GM18508 (cell line): ENCODE measurements at regions not wholly inside any gene's neighbourhood (a gene's known extent, or its start where the extent isn't known, plus 50 kb on each side); places are given as distances from the start of the nearest gene placed in this dataset.
A peak's percentile ranks its signal among the peaks of the same experiment; 100 is the strongest.

Experiments used
- ATAC-seq: cut with Tn5 transposase; IDR thresholded peaks from one replicate; pipeline ENCODE4 v1.9.1; 2021; ENCODE audit warnings: moderate number of reproducible peaks; ENCODE audit not compliant: insufficient read depth, unreplicated experiment

- ATAC-seq, result no peak
These were observed 81.2 kb downstream of the VCPKMT start for GRCh38 chr14:50035214-50035613.

DNA sequence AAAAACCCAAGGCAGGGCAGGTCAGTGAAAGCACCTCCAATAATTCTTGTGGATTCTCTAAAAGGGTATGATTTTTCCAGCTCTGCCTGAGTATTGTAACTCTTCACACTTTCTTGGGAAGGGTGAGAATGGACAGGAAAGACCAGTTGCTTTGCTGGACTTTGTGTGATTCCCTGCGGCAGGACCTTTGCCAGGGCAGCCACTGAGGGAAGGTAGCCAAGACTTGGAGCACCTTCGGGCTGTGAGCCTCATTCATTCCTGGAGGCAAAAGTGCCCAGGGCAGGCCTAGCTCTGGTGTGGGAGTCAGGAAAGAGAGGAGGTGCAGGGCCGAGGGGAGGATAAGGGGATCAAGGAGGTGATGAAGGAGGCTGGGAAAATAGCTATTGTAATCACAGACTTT lies 80.2 kb downstream of the VCPKMT start:
- ATAC-seq, result no peak

DNA sequence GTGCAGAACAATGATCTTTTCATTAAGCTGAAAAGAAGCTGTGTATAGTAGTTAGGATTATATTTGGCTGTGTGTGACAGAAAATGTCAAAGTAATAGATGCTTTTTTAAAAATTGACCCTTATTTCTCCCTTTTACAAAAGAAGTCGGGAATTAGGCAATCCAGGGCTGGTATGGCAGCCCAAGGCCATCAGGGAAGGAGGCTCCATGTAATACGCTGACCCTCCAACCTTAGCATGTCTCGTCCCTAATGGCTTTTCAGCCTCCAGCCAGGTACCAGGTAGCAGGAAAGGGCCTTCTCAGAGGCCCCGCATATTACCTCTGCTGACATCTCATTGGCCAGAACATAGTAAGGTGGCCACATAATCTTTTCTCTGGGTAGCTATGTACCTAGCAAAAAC lies 79.7 kb downstream of the VCPKMT start:
- no peak for ATAC-seq

GRCh38 chr14:50037240-50037639 lies 79.1 kb downstream of the VCPKMT start:
- no peak for ATAC-seq

DNA sequence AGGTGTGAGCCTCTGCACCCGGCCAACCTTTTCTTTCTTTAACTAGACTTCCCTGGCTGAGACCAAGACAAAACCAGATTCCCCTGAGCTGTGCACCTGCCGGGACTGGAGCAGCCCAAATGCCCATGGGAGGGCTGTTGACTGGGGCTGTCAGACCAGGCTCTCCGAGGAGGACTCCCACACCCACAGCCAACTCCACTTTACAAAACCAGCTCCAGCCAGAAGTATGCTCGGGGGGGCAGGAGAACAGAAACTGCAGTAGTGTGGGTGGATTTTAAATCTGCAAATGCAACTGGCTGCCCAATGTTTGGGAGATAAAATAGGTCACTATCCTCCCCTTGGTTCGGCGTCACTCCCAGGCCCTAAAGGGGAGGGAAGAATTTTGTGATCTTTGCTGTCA lies 78.5 kb downstream of the VCPKMT start:
- ATAC-seq, result no peak

GRCh38 chr14:50038398-50039119 lies 77.8 kb downstream of the VCPKMT start:
- ATAC-seq, result peak; percentile 81

GRCh38 chr14:50039120-50039517 lies 77.3 kb downstream of the VCPKMT start:
- no peak for ATAC-seq

GRCh38 chr14:50039734-50040400 lies 76.5 kb downstream of the VCPKMT start:
- no peak for ATAC-seq

GRCh38 chr14:50040401-50040775 lies 76.0 kb downstream of the VCPKMT start:
- no peak for ATAC-seq

- ATAC-seq, result no peak
These were observed 75.4 kb downstream of the VCPKMT start for GRCh38 chr14:50040895-50041465.

- ATAC-seq, result no peak
These were observed 74.4 kb downstream of the VCPKMT start for GRCh38 chr14:50041980-50042379.

- ATAC-seq, result no peak
These were observed 72.2 kb downstream of the VCPKMT start for GRCh38 chr14:50044042-50044651.

GRCh38 chr14:50045039-50045711 lies 71.2 kb downstream of the VCPKMT start:
- peak; percentile 77 for ATAC-seq

DNA sequence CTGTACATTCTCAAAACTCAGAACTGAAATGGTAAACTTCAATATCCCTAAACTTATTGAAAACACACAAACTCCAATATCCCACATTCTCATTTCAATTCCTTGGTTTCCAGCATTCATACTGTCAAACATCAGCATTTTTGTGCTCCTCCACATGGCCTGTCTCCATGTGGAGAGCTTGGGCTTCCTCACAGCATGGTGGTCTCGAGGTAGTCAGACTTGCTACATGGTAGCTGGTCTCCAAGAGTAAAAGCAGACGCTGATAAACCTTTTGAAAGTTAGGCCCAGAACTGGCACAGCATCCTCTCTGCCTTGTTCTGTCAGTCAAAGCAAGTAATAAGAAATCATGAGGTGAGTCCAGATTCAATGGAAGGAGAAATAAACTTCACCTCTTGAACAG lies 70.5 kb downstream of the VCPKMT start:
- ATAC-seq, result no peak

GRCh38 chr14:50047274-50047676 lies 69.1 kb downstream of the VCPKMT start:
- ATAC-seq, result no peak

GRCh38 chr14:50049093-50049492 lies 67.3 kb downstream of the VCPKMT start:
- no peak for ATAC-seq

DNA sequence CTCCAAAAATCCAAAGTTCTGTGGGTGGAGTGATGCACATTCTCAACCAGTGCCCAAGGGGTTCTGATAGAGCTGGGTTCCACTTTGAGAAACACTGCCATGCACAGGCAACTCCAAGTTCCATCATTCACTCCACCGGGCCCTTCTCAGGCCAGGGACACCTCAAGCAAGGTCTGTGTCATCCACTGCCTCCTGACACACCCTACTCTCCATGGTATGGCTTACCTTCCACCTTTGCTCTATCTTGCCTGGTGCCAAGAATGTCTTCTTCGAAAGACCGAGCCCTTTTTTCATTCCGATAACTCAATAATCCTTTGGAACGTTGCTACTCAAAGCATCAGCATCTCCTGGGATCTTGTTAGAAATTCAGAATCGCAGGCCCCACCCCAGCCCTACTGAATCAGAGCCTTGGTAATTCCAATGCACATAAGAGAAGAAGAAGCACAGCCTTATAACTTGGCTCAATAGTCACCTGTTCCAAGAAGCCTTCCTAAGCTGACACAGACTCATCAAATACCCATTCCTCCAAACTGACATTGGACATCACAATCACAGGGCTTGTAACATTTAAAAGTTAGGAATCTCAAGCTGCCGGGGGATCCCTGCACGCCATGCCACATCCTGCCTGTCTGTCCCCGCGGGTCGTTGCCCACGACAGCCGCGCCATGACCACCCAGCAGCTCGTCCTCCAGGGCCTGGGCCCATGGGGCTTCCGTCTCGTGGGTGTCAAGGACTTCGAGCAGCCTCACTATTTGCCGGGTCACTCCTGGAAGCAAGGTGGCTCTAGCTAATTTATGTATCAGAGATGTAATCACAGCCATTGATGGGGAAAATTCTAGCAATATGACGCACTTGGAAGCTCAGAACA lies 66.4 kb downstream of the VCPKMT start:
- ATAC-seq, result no peak

DNA sequence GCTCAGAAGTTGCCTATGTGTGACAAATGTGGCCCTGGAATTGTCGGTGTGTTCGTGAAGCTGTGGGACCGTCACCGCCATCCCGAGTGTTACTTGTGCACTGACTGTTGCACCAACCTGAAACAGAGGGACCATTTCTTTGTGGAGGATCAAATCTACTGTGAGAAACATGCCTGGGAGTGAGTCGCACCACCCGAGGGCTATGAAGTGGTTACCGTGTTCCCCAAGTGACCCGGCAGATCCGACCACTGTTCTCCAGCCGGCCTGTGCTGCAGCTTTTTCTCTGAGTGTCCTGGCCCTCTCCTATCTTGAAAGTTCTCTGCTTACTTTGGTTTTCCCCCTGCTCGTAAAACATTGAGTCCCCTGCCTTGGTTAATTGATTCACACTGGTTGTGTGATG lies 65.3 kb downstream of the VCPKMT start:
- no peak for ATAC-seq

DNA sequence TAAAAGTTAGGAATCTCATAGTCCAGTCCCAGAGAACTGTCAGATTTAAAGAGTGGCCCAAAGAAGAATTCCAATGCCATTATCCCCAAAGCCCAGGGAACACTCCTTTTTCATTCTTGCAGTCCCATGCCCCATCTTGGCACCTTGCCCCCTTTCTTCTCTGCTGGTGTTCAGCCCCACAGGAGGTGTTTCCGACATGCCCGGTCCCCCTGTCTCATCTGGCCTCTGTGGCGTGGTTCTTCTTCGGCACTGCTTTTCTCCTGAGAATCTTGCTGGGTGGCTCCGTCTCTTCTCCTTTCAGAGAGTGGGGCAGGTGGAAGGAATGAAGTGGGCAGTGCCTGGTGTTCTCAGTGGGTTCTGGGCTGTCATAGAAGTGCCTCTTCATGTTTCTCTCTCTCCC lies 64.7 kb downstream of the VCPKMT start:
- no peak for ATAC-seq

DNA sequence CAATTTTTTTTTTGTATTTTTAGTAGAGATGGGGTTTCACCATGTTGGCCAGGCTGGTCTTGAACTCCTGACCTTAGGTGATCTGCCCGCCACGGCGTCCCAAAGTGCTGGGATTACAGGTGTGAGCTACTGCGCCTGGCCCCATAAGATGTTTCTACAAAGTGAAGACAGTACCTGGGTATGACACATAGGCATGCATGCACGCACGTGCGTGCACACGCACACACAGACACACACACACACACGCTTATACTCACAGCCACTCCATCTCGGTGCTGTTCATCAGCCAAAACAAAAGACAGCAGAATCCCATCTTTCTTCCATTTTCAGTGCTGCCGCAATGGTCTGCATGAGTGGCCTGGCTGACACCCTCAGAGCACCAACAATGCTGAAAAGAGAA lies 63.9 kb downstream of the VCPKMT start:
- ATAC-seq, result no peak
